HepG2 (cell line): ENCODE measurements at regions not wholly inside any gene's neighbourhood (a gene's known extent, or its start where the extent isn't known, plus 50 kb on each side); places are given as distances from the start of the nearest gene placed in this dataset.

Experiments
- ATAC-seq: fragments of 200-7000 bp; cut with Tn5 transposase; 3 replicates; pipeline ENCODE4 v1.9.1; 2020; ENCODE audit warnings: mild to moderate bottlenecking, moderate library complexity
- BruUV-seq: library from RNA; stranded (reverse); fragments of 400-500 nt; replicated peaks from 2 replicates; lab custom pipeline; 2021; lab: Mats Ljungman, UMichigan
- CTCF ChIA-PET: fragments of 300-600 bp; formaldehyde crosslinking; extraction: SDS; loops from one replicate; lab custom pipeline; 2021; ENCODE audit warnings: low total read pairs, inconsistent platforms, low intra/inter-chr PET ratio; lab: Yijun Ruan, JAX
- POLR2A ChIA-PET: fragments of 350-600 bp; sonication (Branson Sonifier 250); formaldehyde crosslinking; loops from one replicate; lab custom pipeline; 2020; ENCODE audit warnings: antibody characterized with exemption, inconsistent platforms; lab: Yijun Ruan, JAX
- DNase-seq: peaks from one replicate; pipeline ENCODE4 v3.0.0-alpha.2; 2015; ENCODE audit warnings: low spot score
- FAIRE-seq: peaks from 3 replicates; lab custom pipeline; 2011; peaks lifted over from hg19 to GRCh38; lab: Jason Lieb, UNC
- H2AFZ ChIP-seq: one replicate; pipeline ENCODE4 v1.6.1; 2011; ENCODE audit warnings: low read length, inconsistent platforms
- H3K27ac ChIP-seq: fragments of 300-600 bp; 3 replicates; pipeline ENCODE4 v1.8.0; 2011; ENCODE audit warnings: mixed run types, mild to moderate bottlenecking, mixed read lengths, low read length, inconsistent platforms; ENCODE audit not compliant: insufficient read depth; ENCODE audit errors: extremely low read length
- H3K27me3 ChIP-seq, 2 experiments: fragments of 200-600 bp in 1 of 2; 2 replicates in 1 of 2; 3 replicates in 1 of 2; pipeline versions ENCODE4 v1.6.0 to v1.8.0; 2011; ENCODE audit warnings: low read length in 2 of 2, mild to moderate bottlenecking in 2 of 2, moderate library complexity in 2 of 2, inconsistent platforms in 1 of 2; ENCODE audit not compliant: insufficient read depth in 2 of 2, control insufficient read depth in 1 of 2
- H3K36me3 ChIP-seq, 2 experiments: fragments of 200-600 bp in 1 of 2; replicated peaks in 1 of 2; 2 replicates in 1 of 2; 3 replicates in 1 of 2; pipeline versions ENCODE4 v1.5.1 to v1.8.0; 2011; ENCODE audit warnings: low read length in 2 of 2, inconsistent platforms in 1 of 2; ENCODE audit not compliant: insufficient read depth in 2 of 2, control insufficient read depth in 1 of 2
- H3K4me1 ChIP-seq: 2 replicates; pipeline ENCODE4 v1.5.1; 2012; ENCODE audit warnings: low read length, inconsistent platforms; ENCODE audit not compliant: insufficient read depth
- H3K4me2 ChIP-seq: 2 replicates; pipeline ENCODE4 v1.6.0; 2011; ENCODE audit warnings: low read depth, low read length, inconsistent platforms
- H3K4me3 ChIP-seq, 3 experiments: fragments of 200-600 bp in 1 of 3; sonication (generic), shearing (Covaris generic) in 1 of 3; replicated peaks in 1 of 3; 2 replicates each; pipeline ENCODE4 v1.5.1; 2011 to 2016; ENCODE audit warnings: low read length in 3 of 3, inconsistent platforms in 2 of 3, low read depth in 2 of 3, mild to moderate bottlenecking in 2 of 3, control low read depth in 1 of 3, mixed read lengths in 1 of 3; ENCODE audit not compliant: insufficient read depth in 1 of 3
- H3K79me2 ChIP-seq: one replicate; pipeline ENCODE4 v1.6.1; 2011; ENCODE audit warnings: low read length, inconsistent platforms; ENCODE audit not compliant: insufficient read depth
- H3K9ac ChIP-seq: 2 replicates; pipeline ENCODE4 v1.6.0; 2011; ENCODE audit warnings: mild to moderate bottlenecking, low read depth, low read length, inconsistent platforms; ENCODE audit not compliant: insufficient read depth
- H3K9me3 ChIP-seq: 2 replicates; pipeline ENCODE4 v1.5.1; 2012; ENCODE audit warnings: mild to moderate bottlenecking, low read length
- H4K20me1 ChIP-seq: 2 replicates; pipeline ENCODE4 v1.6.0; 2011; ENCODE audit warnings: inconsistent platforms, mild to moderate bottlenecking, low read length, moderate library complexity; ENCODE audit not compliant: insufficient read depth
- GFI1 ChIP-seq: sonication (generic); formaldehyde crosslinking; IDR thresholded peaks from 2 replicates; pipeline ENCODE4 v1.5.0; 2020; ENCODE audit warnings: missing genetic modification reagents, mild to moderate bottlenecking, borderline replicate concordance
- HCFC1 ChIP-seq: fragments of 150-350 bp; IDR thresholded peaks from 2 replicates; pipeline ENCODE4 v1.6.1; 2014; ENCODE audit warnings: low read depth, low read length
- ISX ChIP-seq: sonication (generic); formaldehyde crosslinking; conservative IDR thresholded peaks from 2 replicates; pipeline ENCODE4 v1.5.0; 2020; ENCODE audit warnings: missing genetic modification reagents
- MEF2D ChIP-seq: sonication (generic); formaldehyde crosslinking; IDR thresholded peaks from 2 replicates; pipeline ENCODE4 v1.5.1; 2020; ENCODE audit warnings: mild to moderate bottlenecking, missing genetic modification reagents
- NCOR1 ChIP-seq: fragments of 200-600 bp; sonication (generic); IDR thresholded peaks from 2 replicates; pipeline ENCODE4 v1.7.0; 2017; ENCODE audit warnings: antibody characterized with exemption, low read length, borderline replicate concordance
- PHF8 ChIP-seq: sonication (generic); formaldehyde crosslinking; IDR thresholded peaks from 2 replicates; pipeline ENCODE4 v1.5.0; 2020; ENCODE audit warnings: missing genetic modification reagents
- PREB ChIP-seq: sonication (generic); formaldehyde crosslinking; IDR thresholded peaks from 2 replicates; pipeline ENCODE4 v1.4.0; 2020; ENCODE audit warnings: missing genetic modification reagents
- SRF ChIP-seq: IDR thresholded peaks from 2 replicates; pipeline ENCODE4 v1.6.1; 2011; ENCODE audit warnings: mild to moderate bottlenecking, low read depth, low read length, moderate library complexity
- YEATS4 ChIP-seq: sonication (generic); formaldehyde crosslinking; IDR thresholded peaks from 2 replicates; pipeline ENCODE4 v1.4.0; 2020; ENCODE audit warnings: missing genetic modification reagents, borderline replicate concordance
- ZNF224 ChIP-seq: sonication (generic); formaldehyde crosslinking; IDR thresholded peaks from 2 replicates; pipeline ENCODE4 v1.5.0; 2020; ENCODE audit warnings: mild to moderate bottlenecking, missing genetic modification reagents
- ZNF333 ChIP-seq: sonication (generic); formaldehyde crosslinking; IDR thresholded peaks from 2 replicates; pipeline ENCODE4 v1.4.0; 2020; ENCODE audit warnings: mild to moderate bottlenecking, missing genetic modification reagents, borderline replicate concordance
- WGBS: methylation state at CpG from one replicate; pipeline ENCODE4 v1.1.6; 2017; ENCODE audit warnings: low lambda C conversion rate; 5-methylcytosine and 5-hydroxymethylcytosine counted together
- in situ Hi-C: cut with HindIII; loops from 2 replicates; pipeline ENCODE4 v1.10.0; 2017; ENCODE audit warnings: low pct_unique_long_range_greater_than_20kb; ENCODE audit not compliant: extremely low pct_ligation_motif_present
- intact Hi-C: fragments of 100-400 bp; cut with micrococcal nuclease; formaldehyde crosslinking; loops from one replicate; pipeline ENCODE4 v1.10.0; 2022; ENCODE audit not compliant: unreplicated experiment

- BruUV-seq, result no TSS peak
- intact Hi-C loops (no loop called here), in situ Hi-C loops (no loop called here)
- WGBS, result 21% methylated on average over 12 of the region's 13 CpGs
- Histone ChIP-seq H4K20me1 (no peaks in the 10 kb centered on the region), H3K4me1 (no peaks in the 10 kb centered on the region), H3K79me2 (no peaks in the 10 kb centered on the region), H2AFZ (no peak overlapping the region), H3K4me3 (no peak overlapping the region), H3K36me3 (no peaks in the 10 kb centered on the region), H3K9ac (no peak overlapping the region), H3K9me3 (no peaks in the 10 kb centered on the region), H3K4me2 (no peak overlapping the region), H3K27ac (no peak overlapping the region), H3K27me3 (no peaks in the 10 kb centered on the region)
- DNase-seq (no peak), FAIRE-seq (no peak), ATAC-seq (no peak)
- CTCF ChIA-PET, result no interaction called here
- TF ChIP-seq YEATS4 (CRISPR knock-in tag) (no peak), ISX (CRISPR knock-in tag) (no peak), ZNF333 (CRISPR knock-in tag) (no peak), SRF (no peak), ZNF224 (no peak), NCOR1 (no peak), PHF8 (CRISPR knock-in tag) (no peak), PREB (no peak), HCFC1 (no peak), GFI1 (no peak), MEF2D (no peak)
- POLR2A ChIA-PET, result no interaction called here
Observed at GRCh38 chr13:68987585-68987984, 1120.0 kb upstream of the ATXN8OS start.
